MM.1S (cell line): ENCODE measurements at regions not wholly inside any gene's neighbourhood (a gene's known extent, or its start where the extent isn't known, plus 50 kb on each side); places are given as distances from the start of the nearest gene placed in this dataset.

Experiments used
- CTCF ChIP-seq: fragments of 300-600 bp; sonication (generic); IDR thresholded peaks from 2 replicates; pipeline ENCODE4 v1.5.1; 2016; ENCODE audit warnings: antibody characterized with exemption, low read length, mixed read lengths
- EZH2 ChIP-seq: fragments of 300-600 bp; sonication (generic); optimal IDR thresholded peaks from 2 replicates; pipeline ENCODE3; 2017; ENCODE audit warnings: low read depth, mild to moderate bottlenecking, antibody characterized with exemption, low read length, mixed read lengths

- TF ChIP-seq CTCF (no peak), EZH2 (no peak)
Measured at GRCh38 chr12:127209318-127209717, 1057.7 kb upstream of the TMEM132C start.
